ENCODE measurements at regions not wholly inside any gene's neighbourhood (a gene's known extent, or its start where the extent isn't known, plus 50 kb on each side); places are given as distances from the start of the nearest gene placed in this dataset.

- intact Hi-C loops (cut with micrococcal nuclease): no loop called here
- no peak for DNase-seq (ENCODE audit: low read depth, low spot score)
- FAIRE-seq: no peak
- no TSS peak for BruUV-seq (replicated peaks)
- CTCF ChIA-PET: no interaction called here
- Histone ChIP-seq H3K9ac (replicated peaks; ENCODE audit: extremely low read depth, insufficient read depth, low read length) (no peak overlapping the region), H2AFZ (ENCODE audit: low read depth, low read length) (no peak overlapping the region), H3K9me3 (replicated peaks; ENCODE audit: control insufficient read depth, insufficient read depth, low read length) (no peaks in the 10 kb centered on the region), H3K4me1 (ENCODE audit: control insufficient read depth, extremely low read depth, insufficient read depth, low read length) (no peaks in the 10 kb centered on the region), H3K9me1 (replicated peaks; ENCODE audit: control insufficient read depth, extremely low read depth, insufficient read depth, low read length) (no peaks in the 10 kb centered on the region), H3K4me2 (ENCODE audit: insufficient read depth, low read length) (no peak overlapping the region), H4K20me1 (replicated peaks; ENCODE audit: control insufficient read depth, extremely low read depth, insufficient read depth, low read length) (no peaks in the 10 kb centered on the region), H3K79me2 (ENCODE audit: control insufficient read depth, insufficient read depth, low read length) (no peaks in the 10 kb centered on the region), H3K27ac (ENCODE audit: insufficient read depth, low read depth, low read length) (no peak overlapping the region), H3K4me3 (replicated peaks in 1 of 3; ENCODE audit: insufficient read depth in 1 of 3, low read depth in 1 of 3, low read length in 3 of 3) (no peak overlapping the region), H3K36me3 (ENCODE audit: control insufficient read depth in 2 of 2, extremely low read depth in 1 of 2, insufficient read depth in 2 of 2, low read length in 2 of 2) (no peaks in the 10 kb centered on the region), H3K27me3 (ENCODE audit: control insufficient read depth in 2 of 2, insufficient read depth in 2 of 2, low read length in 2 of 2) (no peaks in the 10 kb centered on the region)
- dilution Hi-C loops (cut with MboI; ENCODE audit: extremely low pct_ligation_motif_present, low sequenced_read_pairs): no loop called here
- TF ChIP-seq POLR2A (IDR thresholded peaks at IDR 0.05; ENCODE audit: low read depth, low read length) (no peak), FOS (IDR thresholded peaks at IDR 0.05; ENCODE audit: borderline replicate concordance, insufficient read depth, low read length) (no peak), MYC (IDR thresholded peaks at IDR 0.05; ENCODE audit: low read depth, low read length) (no peak), MAX (IDR thresholded peaks at IDR 0.05; ENCODE audit: insufficient read depth, insufficient read length) (no peak), POLR2AphosphoS5 (IDR thresholded peaks at IDR 0.05; ENCODE audit: insufficient read depth, low read depth, low read length) (no peak), GATA2 (IDR thresholded peaks at IDR 0.05; ENCODE audit: insufficient read depth, insufficient read length, low read depth, low read length) (no peak), JUN (IDR thresholded peaks at IDR 0.05; ENCODE audit: borderline replicate concordance, insufficient read depth, insufficient read length, low read depth) (no peak), EZH2 (IDR thresholded peaks at IDR 0.05; ENCODE audit: borderline replicate concordance, low read depth, low read length, severe bottlenecking) (no peak), CTCF (IDR thresholded peaks at IDR 0.05; ENCODE audit: extremely low read depth in 1 of 2, insufficient read depth in 1 of 2, low read depth in 1 of 2, low read length in 2 of 2) (no peak)
- POLR2A ChIA-PET: no interaction called here
These were observed 1590.1 kb downstream of the HACE1 start for GRCh38 chr6:103269581-103269980.

All from endothelial cell of umbilical vein (primary cell).